ENCODE measurements at regions not wholly inside any gene's neighbourhood (a gene's known extent, or its start where the extent isn't known, plus 50 kb on each side); places are given as distances from the start of the nearest gene placed in this dataset.

- Histone ChIP-seq H3K4me1 (ENCODE audit: control insufficient read depth, insufficient read depth, low read length) (no peaks in the 10 kb centered on the region), H3K4me3 (ENCODE audit: insufficient read depth, low read depth, low read length) (no peak overlapping the region), H3K14ac (replicated peaks; ENCODE audit: low read depth, low read length) (no peak overlapping the region), H2AFZ (replicated peaks; ENCODE audit: low read length, poor library complexity) (peak overlapping the region; percentile 53), H3K4me2 (ENCODE audit: low read depth, low read length) (no peak overlapping the region), H3K9ac (ENCODE audit: low read depth, low read length) (no peak overlapping the region), H3K4ac (ENCODE audit: low read depth, low read length) (no peak overlapping the region), H3K27me3 (ENCODE audit: control insufficient read depth, insufficient read depth, low read length) (no peaks in the 10 kb centered on the region), H4K91ac (ENCODE audit: insufficient read depth, low read depth, low read length) (no peak overlapping the region), H3K18ac (ENCODE audit: low read depth, low read length) (no peak overlapping the region), H3K36me3 (ENCODE audit: control insufficient read depth, insufficient read depth, low read length) (no peaks in the 10 kb centered on the region), H4K20me1 (ENCODE audit: insufficient read depth, low read length) (no peaks in the 10 kb centered on the region), H2AK5ac (ENCODE audit: low read depth, low read length) (no peak overlapping the region), H2BK15ac (ENCODE audit: low read depth, low read length) (no peak overlapping the region), H2BK5ac (ENCODE audit: low read depth, low read length, poor library complexity, severe bottlenecking) (no peak overlapping the region), H3K27ac (ENCODE audit: insufficient read depth, low read length) (no peak overlapping the region), H2AK9ac (replicated peaks; ENCODE audit: low read depth, low read length, poor library complexity) (no peak overlapping the region), H4K8ac (ENCODE audit: low read depth in 2 of 2, low read length in 2 of 2) (no peak overlapping the region), H4K5ac (ENCODE audit: low read depth, low read length) (no peak overlapping the region), H3K9me3 (ENCODE audit: control insufficient read depth, insufficient read depth, low read length) (no peaks in the 10 kb centered on the region), H3K9me1 (ENCODE audit: insufficient read depth, low read length) (no peaks in the 10 kb centered on the region), H3K79me1 (ENCODE audit: low read depth in 1 of 2, low read length in 2 of 2) (no peaks in the 10 kb centered on the region; a peak in 1 of 4 replicates), H2BK120ac (ENCODE audit: low read depth, low read length) (no peak overlapping the region), H2BK20ac (ENCODE audit: low read depth, low read length) (no peak overlapping the region), H3K23ac (ENCODE audit: low read depth, low read length) (no peak overlapping the region), H3K56ac (ENCODE audit: extremely low read depth, insufficient read depth, low read length) (no peak overlapping the region)
- ATAC-seq (ENCODE audit: low read depth) (no peak), DNase-seq (no peak)
- intact Hi-C loops (cut with micrococcal nuclease) (no loop called here), in situ Hi-C loops (cut with MboI; ENCODE audit: low sequenced_read_pairs) (no loop called here), dilution Hi-C loops (cut with HindIII; ENCODE audit: low sequenced_read_pairs, unreplicated experiment) (no loop called here)
- BruUV-seq (replicated peaks): no TSS peak
- CTCF ChIA-PET: no interaction called here
- POLR2A ChIA-PET (ENCODE audit: unreplicated experiment): interaction anchor here (0.5 kb wide), 1 partner anchor 30 kb away, joined by 3 read pairs; no protein-coding TSS in a partner anchor
- no peak for TF ChIP-seq CHD1 (IDR thresholded peaks at IDR 0.05; ENCODE audit: low read depth, low read length)
- TF ChIP-seq RFX5 (IDR thresholded peaks at IDR 0.05; ENCODE audit: low read depth, low read length): no peak
- no peak for TF ChIP-seq USF2 (IDR thresholded peaks at IDR 0.05; ENCODE audit: low read depth, low read length)
- TF ChIP-seq MXI1 (IDR thresholded peaks at IDR 0.05; ENCODE audit: borderline replicate concordance, low read depth, low read length): no peak
- no peak for TF ChIP-seq SMC3 (IDR thresholded peaks at IDR 0.05; ENCODE audit: low read depth, low read length)
- no peak for TF ChIP-seq FOS (IDR thresholded peaks at IDR 0.05; ENCODE audit: low read depth, low read length)
- TF ChIP-seq CTCF (conservative IDR thresholded peaks at IDR 0.05; ENCODE audit: low read depth, low read length): no peak
- TF ChIP-seq BHLHE40 (IDR thresholded peaks at IDR 0.05; ENCODE audit: low read depth, low read length): no peak
- TF ChIP-seq RAD21 (IDR thresholded peaks at IDR 0.05; ENCODE audit: low read length): no peak
- TF ChIP-seq CEBPB (IDR thresholded peaks at IDR 0.05; ENCODE audit: low read depth, low read length): no peak
- TF ChIP-seq MAFK (IDR thresholded peaks at IDR 0.05; ENCODE audit: low read depth, low read length): no peak
- no peak for TF ChIP-seq MAZ (IDR thresholded peaks at IDR 0.05; ENCODE audit: borderline replicate concordance, low read depth, low read length)
- TF ChIP-seq ELK1 (IDR thresholded peaks at IDR 0.05; ENCODE audit: borderline replicate concordance, low read depth, low read length): no peak
- no peak for TF ChIP-seq RCOR1 (IDR thresholded peaks at IDR 0.05; ENCODE audit: insufficient replicate concordance, low read length)
- TF ChIP-seq POLR2A (IDR thresholded peaks at IDR 0.05; ENCODE audit: low read depth, low read length): no peak
- no peak for TF ChIP-seq NFE2L2 (IDR thresholded peaks at IDR 0.05; ENCODE audit: low read depth, low read length)
- WGBS, 2 experiments (ENCODE audit: extremely low coverage in 2 of 2, insufficient read length in 1 of 2): no CpG with 5 or more reads among the region's 5 CpGs
Measured at GRCh38 chr2:64720535-64721319, 67.0 kb upstream of the SERTAD2 start.

All from IMR-90 (cell line).